WTC11 (cell line): ENCODE measurements at regions not wholly inside any gene's neighbourhood (a gene's known extent, or its start where the extent isn't known, plus 50 kb on each side); places are given as distances from the start of the nearest gene placed in this dataset.

Experiments
- ATAC-seq: fragments of 200-7000 bp; cut with Tn5 transposase; 2 replicates; pipeline ENCODE4 v1.10.0; 2021; ENCODE audit warnings: mild to moderate bottlenecking, moderate library complexity
- CTCF ChIA-PET: fragments of 300-600 bp; sonication (Branson Sonifier 250); formaldehyde crosslinking; loops from one replicate; lab custom pipeline; 2021; ENCODE audit warnings: antibody characterized with exemption; lab: Charles Lee
- POLR2A ChIA-PET: fragments of 350-600 bp; sonication (Branson Sonifier 250); formaldehyde crosslinking; loops from one replicate; lab custom pipeline; 2021; ENCODE audit warnings: antibody characterized with exemption; lab: Charles Lee
- DNase-seq: peaks from one replicate; pipeline ENCODE4 v3.0.0; 2021; ENCODE audit warnings: low spot score
- H3K27ac Mint-ChIP-seq: 2 replicates; pipeline ENCODE4 v1.8.0; 2021; ENCODE audit warnings: mixed read lengths
- H3K27me3 Mint-ChIP-seq: 2 replicates; pipeline ENCODE4 v1.8.0; 2021; ENCODE audit warnings: low read depth, mild to moderate bottlenecking, moderate library complexity, mixed read lengths
- H3K36me3 Mint-ChIP-seq: 2 replicates; pipeline ENCODE4 v1.8.0; 2021; ENCODE audit warnings: mixed read lengths
- H3K4me1 Mint-ChIP-seq: 2 replicates; pipeline ENCODE4 v1.8.0; 2022; ENCODE audit warnings: mixed read lengths
- H3K4me3 Mint-ChIP-seq: 2 replicates; pipeline ENCODE4 v1.8.0; 2021; ENCODE audit warnings: mild to moderate bottlenecking, moderate library complexity, mixed read lengths
- H3K9me3 Mint-ChIP-seq: 2 replicates; pipeline ENCODE4 v1.8.0; 2021; ENCODE audit warnings: mixed read lengths
- AFF4 ChIP-seq: sonication (generic); formaldehyde crosslinking; IDR thresholded peaks from 2 replicates; pipeline ENCODE4 v1.8.1; 2023; ENCODE audit warnings: mild to moderate bottlenecking, missing genetic modification reagents, borderline replicate concordance
- ATF1 ChIP-seq: sonication (generic); formaldehyde crosslinking; IDR thresholded peaks from 2 replicates; pipeline ENCODE4 v1.8.1; 2023; ENCODE audit warnings: mild to moderate bottlenecking, moderate library complexity, missing genetic modification reagents
- CBFB ChIP-seq: sonication (generic); formaldehyde crosslinking; IDR thresholded peaks from 2 replicates; pipeline ENCODE4 v1.8.1; 2022; ENCODE audit warnings: mild to moderate bottlenecking, low read depth, missing genetic modification reagents
- CREB1 ChIP-seq: sonication (generic); formaldehyde crosslinking; IDR thresholded peaks from 2 replicates; pipeline ENCODE4 v1.8.0; 2023; ENCODE audit warnings: mild to moderate bottlenecking, missing genetic modification reagents
- FOXP1 ChIP-seq: sonication (generic); formaldehyde crosslinking; IDR thresholded peaks from 2 replicates; pipeline ENCODE4 v1.8.0; 2022; ENCODE audit warnings: missing genetic modification reagents, mild to moderate bottlenecking, moderate library complexity, borderline replicate concordance
- MXD4 ChIP-seq: fragments of 250-450 bp; sonication (Bioruptor Pico); IDR thresholded peaks from 2 replicates; pipeline ENCODE4 v1.8.0; 2021; ENCODE audit warnings: mild to moderate bottlenecking, moderate library complexity, borderline replicate concordance
- MYBL2 ChIP-seq: sonication (generic); formaldehyde crosslinking; IDR thresholded peaks from 2 replicates; pipeline ENCODE4 v1.8.1; 2023; ENCODE audit warnings: mild to moderate bottlenecking, moderate library complexity, missing genetic modification reagents
- NFYB ChIP-seq: sonication (generic); formaldehyde crosslinking; conservative IDR thresholded peaks from 2 replicates; pipeline ENCODE4 v1.8.0; 2022; ENCODE audit warnings: low read depth, missing genetic modification reagents
- NR3C1 ChIP-seq: sonication (generic); formaldehyde crosslinking; conservative IDR thresholded peaks from 2 replicates; pipeline ENCODE4 v1.8.1; 2023; ENCODE audit warnings: low read depth, mild to moderate bottlenecking, missing genetic modification reagents
- OVOL2 ChIP-seq: fragments of 250-450 bp; sonication (Bioruptor Pico); IDR thresholded peaks from 2 replicates; pipeline ENCODE4 v1.9.0; 2021; ENCODE audit warnings: mild to moderate bottlenecking, borderline replicate concordance
- SOX15 ChIP-seq: fragments of 250-450 bp; sonication (Bioruptor Pico); IDR thresholded peaks from 2 replicates; pipeline ENCODE4 v1.9.0; 2021; ENCODE audit warnings: mild to moderate bottlenecking
- ZNF121 ChIP-seq: sonication (generic); formaldehyde crosslinking; IDR thresholded peaks from 2 replicates; pipeline ENCODE4 v1.8.0; 2023; ENCODE audit warnings: missing genetic modification reagents
- TF ChIP-seq, protein P1 (sequence below): sonication (generic); formaldehyde crosslinking; IDR thresholded peaks from 2 replicates; pipeline ENCODE4 v1.8.1; 2023; ENCODE audit warnings: mild to moderate bottlenecking, missing genetic modification reagents, moderate library complexity
- TF ChIP-seq, protein P2 (sequence below): fragments of 200-600 bp; IDR thresholded peaks from 2 replicates; pipeline ENCODE4 v1.8.0; 2022; ENCODE audit warnings: antibody characterized with exemption

DNA sequence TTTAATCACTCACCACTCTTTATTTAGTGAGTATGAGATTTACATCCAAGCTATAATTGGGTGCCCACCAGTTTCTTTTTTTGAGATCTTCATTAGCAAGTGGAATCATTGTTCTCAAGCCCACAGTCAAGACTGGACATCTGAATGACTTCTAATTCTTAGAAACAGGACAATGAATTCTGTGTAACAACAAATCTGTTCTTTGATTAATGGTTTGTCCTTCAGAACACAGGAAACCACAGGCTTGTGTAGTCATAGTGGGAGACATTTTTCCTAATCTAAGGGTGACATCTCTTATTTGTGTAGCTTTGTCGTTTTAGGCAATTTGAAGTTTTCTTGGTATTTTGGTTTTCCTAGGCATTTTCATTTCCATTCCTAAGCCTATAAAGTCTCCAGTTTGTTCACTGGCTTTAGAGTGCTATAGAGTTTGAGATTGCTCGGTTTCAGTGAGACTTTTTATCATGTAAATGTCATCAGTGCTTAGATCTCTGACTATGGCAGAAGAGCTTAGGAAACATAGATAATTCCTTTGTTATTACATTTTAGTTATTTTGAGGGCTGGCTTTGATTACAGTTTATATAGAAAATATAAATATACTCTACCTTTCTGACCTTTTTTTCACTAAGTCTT is 903.9 kb upstream of the MAP3K7 start:
- TF ChIP-seq, protein P1, sequence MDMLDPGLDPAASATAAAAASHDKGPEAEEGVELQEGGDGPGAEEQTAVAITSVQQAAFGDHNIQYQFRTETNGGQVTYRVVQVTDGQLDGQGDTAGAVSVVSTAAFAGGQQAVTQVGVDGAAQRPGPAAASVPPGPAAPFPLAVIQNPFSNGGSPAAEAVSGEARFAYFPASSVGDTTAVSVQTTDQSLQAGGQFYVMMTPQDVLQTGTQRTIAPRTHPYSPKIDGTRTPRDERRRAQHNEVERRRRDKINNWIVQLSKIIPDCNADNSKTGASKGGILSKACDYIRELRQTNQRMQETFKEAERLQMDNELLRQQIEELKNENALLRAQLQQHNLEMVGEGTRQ (CRISPR knock-in tag): no peak
- TF ChIP-seq ATF1 (CRISPR knock-in tag) (no peak), MXD4 (CRISPR knock-in tag) (no peak), CBFB (CRISPR knock-in tag) (no peak)
- ATAC-seq: no peak
- ChIA-PET CTCF (no interaction called here), POLR2A (no interaction called here)
- no peaks in the 10 kb centered on the region for H3K27me3 Mint-ChIP-seq
- peaks cover 15% of the 10 kb centered on the region for H3K4me1 Mint-ChIP-seq
- no peak overlapping the region for H3K4me3 Mint-ChIP-seq
- DNase-seq: no peak
- no peak overlapping the region for H3K27ac Mint-ChIP-seq
- no peaks in the 10 kb centered on the region for H3K9me3 Mint-ChIP-seq
- H3K36me3 Mint-ChIP-seq: no peaks in the 10 kb centered on the region

DNA sequence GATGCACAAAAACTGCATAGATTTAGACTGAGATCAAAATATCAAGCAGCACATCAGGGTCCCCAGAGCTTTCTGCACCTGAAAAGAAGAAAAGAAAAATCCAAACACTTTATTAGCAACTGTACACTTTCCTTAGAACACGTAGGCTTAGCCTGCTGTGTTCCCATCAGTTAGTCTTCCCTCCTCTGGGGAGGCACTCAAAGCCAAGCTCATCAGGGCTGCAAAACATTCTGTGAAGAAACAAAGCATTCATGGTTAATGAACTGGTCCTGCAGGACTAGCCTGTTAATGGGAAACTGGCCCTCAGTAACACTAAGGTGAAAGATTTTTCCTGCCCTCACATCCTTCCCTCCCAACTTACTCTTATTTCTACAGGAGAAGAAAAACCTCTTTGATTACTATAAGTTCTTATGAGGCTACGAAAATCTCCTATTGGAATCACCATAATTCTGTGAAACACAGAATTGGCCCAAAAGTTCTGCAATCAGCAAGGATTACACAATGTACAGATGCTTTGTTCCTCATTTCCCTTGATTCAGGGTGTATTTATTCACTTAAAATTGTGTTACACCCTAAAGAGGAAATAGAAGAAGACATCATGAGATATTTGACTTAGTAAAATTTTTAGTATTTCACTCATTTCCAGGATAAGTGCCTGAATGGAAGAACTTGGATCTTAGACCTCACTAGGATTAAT is 901.0 kb upstream of the MAP3K7 start:
- Mint-ChIP-seq H3K27me3 (no peaks in the 10 kb centered on the region), H3K9me3 (no peaks in the 10 kb centered on the region), H3K4me3 (no peak overlapping the region), H3K36me3 (no peaks in the 10 kb centered on the region), H3K27ac (no peak overlapping the region), H3K4me1 (peaks cover 15% of the 10 kb centered on the region)
- TF ChIP-seq ZNF121 (CRISPR knock-in tag) (no peak), SOX15 (CRISPR knock-in tag) (no peak), FOXP1 (no peak)
- ATAC-seq (peak; percentile 83), DNase-seq (no peak)
- POLR2A ChIA-PET: no interaction called here
- CTCF ChIA-PET: no interaction called here

GRCh38 chr6:91486200-91486599 is 899.3 kb upstream of the MAP3K7 start:
- DNase-seq (no peak), ATAC-seq (no peak)
- POLR2A ChIA-PET: no interaction called here
- Mint-ChIP-seq H3K36me3 (no peaks in the 10 kb centered on the region), H3K4me1 (peaks cover 13% of the 10 kb centered on the region), H3K27ac (no peak overlapping the region), H3K27me3 (no peaks in the 10 kb centered on the region), H3K4me3 (no peak overlapping the region), H3K9me3 (no peaks in the 10 kb centered on the region)
- CTCF ChIA-PET: no interaction called here
- TF ChIP-seq MYBL2 (CRISPR knock-in tag) (no peak), AFF4 (CRISPR knock-in tag) (no peak), OVOL2 (CRISPR knock-in tag) (no peak), NFYB (CRISPR knock-in tag) (no peak), CREB1 (no peak), NR3C1 (CRISPR knock-in tag) (no peak), MXD4 (CRISPR knock-in tag) (no peak), ATF1 (CRISPR knock-in tag) (no peak)
- TF ChIP-seq, protein P2, sequence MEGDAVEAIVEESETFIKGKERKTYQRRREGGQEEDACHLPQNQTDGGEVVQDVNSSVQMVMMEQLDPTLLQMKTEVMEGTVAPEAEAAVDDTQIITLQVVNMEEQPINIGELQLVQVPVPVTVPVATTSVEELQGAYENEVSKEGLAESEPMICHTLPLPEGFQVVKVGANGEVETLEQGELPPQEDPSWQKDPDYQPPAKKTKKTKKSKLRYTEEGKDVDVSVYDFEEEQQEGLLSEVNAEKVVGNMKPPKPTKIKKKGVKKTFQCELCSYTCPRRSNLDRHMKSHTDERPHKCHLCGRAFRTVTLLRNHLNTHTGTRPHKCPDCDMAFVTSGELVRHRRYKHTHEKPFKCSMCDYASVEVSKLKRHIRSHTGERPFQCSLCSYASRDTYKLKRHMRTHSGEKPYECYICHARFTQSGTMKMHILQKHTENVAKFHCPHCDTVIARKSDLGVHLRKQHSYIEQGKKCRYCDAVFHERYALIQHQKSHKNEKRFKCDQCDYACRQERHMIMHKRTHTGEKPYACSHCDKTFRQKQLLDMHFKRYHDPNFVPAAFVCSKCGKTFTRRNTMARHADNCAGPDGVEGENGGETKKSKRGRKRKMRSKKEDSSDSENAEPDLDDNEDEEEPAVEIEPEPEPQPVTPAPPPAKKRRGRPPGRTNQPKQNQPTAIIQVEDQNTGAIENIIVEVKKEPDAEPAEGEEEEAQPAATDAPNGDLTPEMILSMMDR: no peak
- TF ChIP-seq, protein P1 (CRISPR knock-in tag): no peak
- TF ChIP-seq, all 79 proteins: peak for 0
